Neural progenitor cell (in vitro differentiated cells): ENCODE measurements at regions not wholly inside any gene's neighbourhood (a gene's known extent, or its start where the extent isn't known, plus 50 kb on each side); places are given as distances from the start of the nearest gene placed in this dataset.

Experiments used
- EZH2 ChIP-seq: fragments of 200-600 bp; sonication (generic); IDR thresholded peaks from 2 replicates; pipeline ENCODE4 v1.6.1; 2017; ENCODE audit warnings: antibody characterized with exemption, mild to moderate bottlenecking, moderate library complexity
- EZH2phosphoT487 ChIP-seq: fragments of 200-600 bp; sonication (generic); IDR thresholded peaks from 2 replicates; pipeline ENCODE4 v1.6.1; 2017; ENCODE audit warnings: antibody characterized with exemption
- TF ChIP-seq, protein P1 (sequence below): fragments of 200-600 bp; sonication (generic); IDR thresholded peaks from 2 replicates; pipeline ENCODE4 v1.5.1; 2017; ENCODE audit warnings: antibody characterized with exemption, mild to moderate bottlenecking

DNA sequence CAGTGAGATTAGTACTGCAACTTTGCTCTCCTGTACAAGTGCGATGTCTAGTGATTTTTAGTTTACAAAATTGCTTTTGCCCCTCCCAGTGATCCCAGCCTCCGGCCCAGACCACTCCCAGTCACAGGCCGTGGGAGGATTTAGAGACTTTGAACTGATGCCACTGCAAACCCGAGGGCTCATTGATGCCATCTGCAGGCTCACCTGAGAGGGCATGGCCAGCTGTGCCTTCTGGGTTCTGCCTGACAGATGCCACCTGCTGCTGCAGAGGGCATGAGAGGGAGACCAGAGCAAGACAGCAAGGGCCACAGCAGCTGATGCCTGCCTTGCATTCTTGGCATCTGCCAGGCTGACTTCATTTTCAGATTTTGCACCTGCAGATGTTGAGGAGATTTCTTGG lies 593.8 kb downstream of the CDK5RAP2 start:
- TF ChIP-seq, protein P1, sequence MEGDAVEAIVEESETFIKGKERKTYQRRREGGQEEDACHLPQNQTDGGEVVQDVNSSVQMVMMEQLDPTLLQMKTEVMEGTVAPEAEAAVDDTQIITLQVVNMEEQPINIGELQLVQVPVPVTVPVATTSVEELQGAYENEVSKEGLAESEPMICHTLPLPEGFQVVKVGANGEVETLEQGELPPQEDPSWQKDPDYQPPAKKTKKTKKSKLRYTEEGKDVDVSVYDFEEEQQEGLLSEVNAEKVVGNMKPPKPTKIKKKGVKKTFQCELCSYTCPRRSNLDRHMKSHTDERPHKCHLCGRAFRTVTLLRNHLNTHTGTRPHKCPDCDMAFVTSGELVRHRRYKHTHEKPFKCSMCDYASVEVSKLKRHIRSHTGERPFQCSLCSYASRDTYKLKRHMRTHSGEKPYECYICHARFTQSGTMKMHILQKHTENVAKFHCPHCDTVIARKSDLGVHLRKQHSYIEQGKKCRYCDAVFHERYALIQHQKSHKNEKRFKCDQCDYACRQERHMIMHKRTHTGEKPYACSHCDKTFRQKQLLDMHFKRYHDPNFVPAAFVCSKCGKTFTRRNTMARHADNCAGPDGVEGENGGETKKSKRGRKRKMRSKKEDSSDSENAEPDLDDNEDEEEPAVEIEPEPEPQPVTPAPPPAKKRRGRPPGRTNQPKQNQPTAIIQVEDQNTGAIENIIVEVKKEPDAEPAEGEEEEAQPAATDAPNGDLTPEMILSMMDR: no peak
- TF ChIP-seq EZH2 (no peak), EZH2phosphoT487 (no peak)
